GM21515 (cell line): ENCODE measurements at regions not wholly inside any gene's neighbourhood (a gene's known extent, or its start where the extent isn't known, plus 50 kb on each side); places are given as distances from the start of the nearest gene placed in this dataset.
"Not testable (repeated sequence)": the region's sequence is repeated elsewhere in the genome, so short reads cannot be mapped to it uniquely, and the experiment has no call there.

Experiments used
- ATAC-seq: cut with Tn5 transposase; IDR thresholded peaks from one replicate; pipeline ENCODE4 v1.9.1; 2021; ENCODE audit not compliant: unreplicated experiment

DNA sequence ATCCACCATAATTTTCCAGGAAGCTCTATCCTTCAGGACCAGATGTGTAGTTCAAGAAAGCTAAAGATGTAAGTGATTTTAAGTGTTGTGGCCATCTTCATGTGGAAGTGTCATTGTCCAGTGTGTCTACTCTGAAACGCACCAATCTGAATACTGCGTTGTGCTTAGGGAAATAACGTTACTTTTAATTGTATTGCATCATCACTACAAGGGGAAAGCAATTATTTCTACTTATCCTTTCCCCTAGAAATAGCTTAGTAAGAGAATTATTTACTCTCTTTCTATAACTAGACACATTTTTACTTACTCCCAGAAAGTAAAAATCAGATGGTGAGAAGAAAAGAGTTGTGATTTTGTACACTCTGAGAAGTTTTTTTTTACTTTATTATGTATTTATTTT, 102.4 kb upstream of the DLGAP1 start:
- ATAC-seq: no peak

DNA sequence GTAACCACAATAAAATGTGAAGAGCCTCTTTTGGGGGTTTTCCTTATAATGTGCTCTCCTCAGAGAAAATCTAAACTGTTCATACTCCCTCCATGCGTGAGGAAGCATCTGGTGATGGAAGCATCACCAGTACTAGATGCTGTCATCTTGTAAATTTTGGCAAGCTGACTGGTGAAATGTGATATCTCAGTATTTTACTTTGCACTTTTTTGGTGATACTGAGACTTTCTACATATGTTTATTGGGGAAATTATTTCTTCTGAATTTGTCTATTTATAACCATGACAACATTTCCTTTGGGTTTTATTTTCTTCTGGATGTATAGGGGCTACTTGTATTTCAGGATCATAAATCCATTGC, 95.9 kb upstream of the DLGAP1 start:
- no peak for ATAC-seq

DNA sequence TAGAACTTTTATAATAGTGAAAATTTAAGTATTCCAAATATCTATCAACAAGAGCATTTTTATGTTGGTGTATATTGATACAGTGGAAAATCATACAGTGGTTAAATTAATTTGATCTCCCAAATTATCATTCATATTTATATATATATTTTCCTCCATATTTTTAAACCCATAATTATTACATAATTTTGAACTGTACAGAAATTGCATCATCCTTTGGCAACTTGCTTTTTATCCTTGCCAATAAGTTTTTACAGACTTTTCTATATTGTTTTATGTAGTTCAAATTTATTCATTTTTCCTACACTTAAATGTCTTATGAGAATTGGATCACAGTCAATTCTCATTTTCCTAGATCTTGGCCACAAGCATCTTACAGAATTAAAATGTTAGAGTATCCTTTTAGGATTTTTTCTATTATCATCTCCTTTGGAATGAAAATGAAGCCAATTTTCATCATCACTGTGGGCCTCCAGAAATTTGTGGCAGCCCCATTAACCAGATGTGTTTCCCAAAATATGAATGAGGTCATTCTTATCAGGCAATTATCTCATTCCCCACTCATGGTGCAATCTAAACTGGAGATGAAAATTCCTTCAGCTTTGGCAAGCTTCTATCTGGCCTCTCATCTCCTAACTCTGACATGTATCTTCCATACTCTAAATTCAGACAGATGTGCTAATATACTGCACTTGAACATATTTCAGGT, 94.2 kb upstream of the DLGAP1 start:
- no peak for ATAC-seq

DNA sequence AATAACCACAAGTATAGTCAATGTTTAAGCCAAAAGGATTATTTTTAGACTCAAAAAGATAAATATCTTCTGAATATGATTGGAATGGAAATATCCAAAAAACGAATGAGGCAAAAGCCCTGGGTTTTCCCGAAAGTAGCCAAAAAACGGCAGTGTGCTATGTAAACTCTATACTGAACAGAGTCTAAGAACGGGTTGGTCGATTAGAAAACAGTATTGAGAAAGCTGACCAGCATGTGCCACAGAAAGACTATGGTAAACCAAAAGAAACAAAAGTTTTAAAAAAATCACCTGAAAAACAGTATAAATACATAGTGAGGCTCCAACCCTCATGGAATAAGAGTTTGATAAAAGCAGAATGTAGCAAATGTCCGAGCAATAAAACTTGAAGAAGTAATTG, 92.0 kb upstream of the DLGAP1 start:
- ATAC-seq: no peak

DNA sequence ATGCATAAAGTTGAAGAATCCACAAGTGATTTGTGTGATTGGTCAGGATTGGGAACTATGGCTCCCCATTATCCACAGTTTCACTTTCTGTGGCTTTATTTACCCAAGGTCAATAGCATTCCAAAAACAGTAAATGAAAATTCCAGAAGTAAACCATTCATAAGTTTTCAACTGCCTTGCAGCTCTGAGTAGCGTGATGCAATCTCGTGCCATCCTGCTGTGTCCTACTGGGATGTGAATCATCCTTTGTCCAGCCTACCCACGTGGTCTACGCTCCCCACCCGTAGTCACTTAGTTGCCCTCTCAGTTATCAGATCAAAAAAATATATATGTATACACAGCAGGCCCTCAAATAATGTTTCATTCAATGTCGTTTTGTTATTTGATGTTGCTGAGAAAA, 89.0 kb upstream of the DLGAP1 start:
- ATAC-seq: no peak

DNA sequence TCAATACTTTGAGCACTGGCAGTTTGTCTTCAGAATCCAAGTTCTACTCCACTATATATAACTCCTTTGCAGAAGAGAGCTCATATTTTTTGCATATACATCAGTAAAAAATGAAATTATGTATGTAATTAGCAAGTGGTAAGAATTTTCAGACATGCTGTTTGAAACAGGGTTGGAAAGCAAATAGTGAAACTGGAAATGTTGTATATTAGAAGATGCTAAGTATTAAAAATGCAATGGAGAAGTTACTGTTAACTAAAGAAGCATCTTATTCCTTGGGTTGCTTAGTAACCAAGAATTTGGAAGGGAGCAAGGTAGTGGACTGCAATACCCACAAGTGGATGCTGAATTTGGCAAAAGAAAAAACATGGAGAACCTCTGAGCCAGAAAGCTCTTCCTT, 88.6 kb upstream of the DLGAP1 start:
- no peak for ATAC-seq

DNA sequence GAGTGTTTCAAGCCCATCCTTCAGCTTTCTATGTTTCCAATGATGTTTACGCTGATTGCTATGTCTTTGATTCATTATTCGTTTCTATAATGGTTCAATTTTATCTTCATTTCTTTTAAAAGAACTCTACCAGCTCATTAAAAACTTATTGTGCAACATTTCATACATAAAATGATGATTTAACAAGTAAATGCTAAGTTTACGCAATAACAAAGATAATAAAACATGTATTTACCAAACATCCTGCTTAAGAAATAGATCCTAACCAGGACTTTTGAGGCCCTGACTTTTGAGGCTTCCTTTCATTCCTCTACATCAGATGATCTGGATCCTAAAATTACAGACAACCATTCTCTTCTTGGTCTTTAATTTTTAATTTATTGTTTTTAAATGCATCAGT, 86.5 kb upstream of the DLGAP1 start:
- ATAC-seq: no peak

DNA sequence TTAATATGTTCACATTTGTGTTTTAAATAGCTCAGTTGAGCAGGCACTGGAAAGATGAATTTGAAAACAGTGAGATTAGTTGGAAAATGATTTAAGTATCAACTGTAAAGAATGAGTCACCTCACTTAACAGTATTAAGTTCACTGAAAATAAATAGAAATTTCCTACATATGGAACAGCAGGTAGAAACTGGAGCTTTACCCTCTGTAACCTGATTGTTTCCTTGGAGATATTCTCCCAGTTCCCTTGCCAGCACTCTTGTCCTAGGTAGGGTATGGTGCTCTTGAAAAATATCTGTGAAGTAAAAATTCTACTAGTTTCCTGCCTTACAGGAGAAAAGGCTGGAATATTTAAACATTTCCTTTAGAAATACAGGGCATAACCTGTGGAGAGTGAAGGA, 81.3 kb upstream of the DLGAP1 start:
- no peak for ATAC-seq

DNA sequence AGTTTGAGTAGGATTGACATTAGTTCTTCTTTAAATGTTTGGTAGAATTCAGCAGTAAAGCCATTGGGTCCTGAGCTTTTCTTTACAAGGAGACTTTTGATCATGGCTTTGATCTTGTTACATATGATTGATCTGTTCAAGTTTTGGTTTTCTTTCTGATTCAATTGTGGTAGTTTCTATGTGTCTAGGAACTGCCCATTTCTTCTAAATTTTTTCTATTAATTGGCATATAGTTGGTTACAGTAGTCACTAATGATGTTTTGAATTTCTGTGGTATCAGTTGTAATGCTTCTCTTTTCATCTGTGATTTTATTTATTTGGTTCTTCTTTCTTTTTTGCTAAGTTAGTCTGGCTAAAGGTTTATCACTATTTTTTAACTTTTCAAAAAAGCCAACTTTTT, 73.3 kb upstream of the DLGAP1 start:
- ATAC-seq: no peak

DNA sequence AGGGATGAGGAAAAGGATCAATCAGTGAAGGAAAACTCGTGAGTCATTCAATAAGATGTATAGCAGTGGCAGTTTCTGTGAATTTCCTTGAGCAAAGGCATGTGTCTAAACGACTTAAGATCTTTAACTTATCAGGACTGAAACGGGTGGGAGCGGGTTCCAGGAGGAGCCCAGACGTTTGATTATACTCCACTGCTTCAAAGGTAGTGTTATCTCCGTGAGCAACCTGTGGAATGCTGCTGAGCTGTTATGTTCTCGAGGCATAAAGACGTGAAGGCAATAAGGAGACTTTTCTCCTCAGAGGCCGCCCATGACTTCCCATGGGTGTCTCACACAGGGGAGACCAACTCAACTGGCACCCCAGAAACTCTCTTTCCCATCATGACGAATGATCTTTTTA, 72.7 kb upstream of the DLGAP1 start:
- not testable (repeated sequence) for ATAC-seq

DNA sequence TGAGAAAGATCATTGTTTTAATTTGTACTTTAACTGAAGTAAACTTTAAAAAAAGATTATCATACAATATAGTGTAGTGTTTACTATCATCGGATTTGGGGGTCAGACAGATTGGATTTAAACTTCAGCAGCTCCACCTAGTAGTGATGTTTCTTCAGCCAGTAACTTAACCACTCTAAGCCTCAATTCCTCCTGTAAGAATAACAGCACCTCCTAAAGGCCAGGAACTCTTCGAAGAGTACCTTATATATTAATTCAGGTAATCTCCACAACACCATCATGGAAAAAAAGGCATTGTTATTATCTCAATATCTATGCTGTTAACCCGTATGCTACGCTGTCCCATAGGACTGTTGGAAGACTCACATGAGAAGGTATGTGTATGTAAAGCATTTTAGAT, 69.0 kb upstream of the DLGAP1 start:
- ATAC-seq: no peak

DNA sequence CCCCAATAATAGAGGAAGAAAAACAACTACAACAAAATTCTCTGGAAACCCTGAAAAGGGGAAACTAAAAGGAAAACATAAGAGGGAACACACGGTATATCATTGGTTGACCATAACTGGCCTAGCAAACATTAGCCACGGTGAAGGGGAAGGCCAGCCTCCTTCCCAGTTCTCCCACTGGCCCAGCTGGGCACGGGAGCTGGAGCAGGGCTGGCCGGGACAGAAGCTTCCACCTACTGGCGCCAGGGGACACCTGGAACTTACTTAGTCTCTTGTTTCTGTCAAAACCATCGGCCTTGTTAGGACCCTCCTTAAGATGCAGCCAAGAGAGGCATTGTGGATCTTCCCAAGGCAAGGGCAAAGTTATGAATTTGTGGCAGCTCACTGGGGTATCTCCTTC, 56.1 kb upstream of the DLGAP1 start:
- ATAC-seq: no peak

DNA sequence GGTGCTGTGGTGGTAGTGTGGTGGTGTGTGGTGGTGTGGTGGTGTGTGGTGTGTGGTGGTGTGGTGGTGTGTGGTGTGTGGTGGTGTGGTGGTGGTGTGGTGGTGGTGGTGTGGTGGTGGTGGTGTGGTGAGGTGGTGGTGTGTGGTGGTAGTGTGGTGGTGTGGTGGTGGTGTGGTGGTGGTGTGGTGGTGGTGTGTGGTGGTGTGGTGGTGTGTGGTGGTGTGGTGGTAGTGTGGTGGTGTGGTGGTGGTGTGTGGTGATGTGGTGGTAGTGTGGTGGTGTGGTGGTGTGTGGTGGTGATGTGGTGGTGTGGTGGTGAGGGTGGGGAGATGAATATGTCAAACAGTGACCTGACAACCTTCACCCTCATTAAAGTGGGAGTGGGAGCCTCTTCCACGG, 55.6 kb upstream of the DLGAP1 start:
- no peak for ATAC-seq

DNA sequence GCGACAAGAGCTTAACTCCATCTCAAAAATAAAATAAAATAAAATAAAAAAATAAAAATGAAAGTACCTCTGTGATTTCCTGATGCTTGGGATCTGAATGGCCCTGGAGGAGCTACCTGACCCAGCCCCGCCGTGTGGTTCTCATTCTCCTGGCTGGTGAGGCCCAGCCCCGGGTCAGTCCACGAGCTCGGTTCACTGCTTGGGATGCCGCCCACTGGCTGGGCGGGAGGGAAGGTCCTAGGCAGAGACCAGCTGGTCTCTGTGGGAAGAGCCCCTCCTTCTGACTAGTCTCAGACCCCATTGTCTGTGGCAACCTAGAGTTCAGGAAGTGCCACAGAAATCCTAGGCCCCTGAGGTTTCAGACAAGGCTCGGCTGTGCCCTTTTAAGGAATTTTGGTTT, 55.1 kb upstream of the DLGAP1 start:
- ATAC-seq: no peak
